GM18519 (cell line): ENCODE measurements at regions not wholly inside any gene's neighbourhood (a gene's known extent, or its start where the extent isn't known, plus 50 kb on each side); places are given as distances from the start of the nearest gene placed in this dataset.
"Not testable (repeated sequence)": the region's sequence is repeated elsewhere in the genome, so short reads cannot be mapped to it uniquely, and the experiment has no call there.

Experiments used
- ATAC-seq: cut with Tn5 transposase; IDR thresholded peaks from one replicate; pipeline ENCODE4 v1.9.1; 2021; ENCODE audit warnings: mild to moderate bottlenecking, moderate library complexity; ENCODE audit not compliant: unreplicated experiment, low FRiP score

GRCh38 chr19:28122734-28123133 lies 1090.2 kb downstream of the UQCRFS1 start:
- no peak for ATAC-seq

GRCh38 chr19:28118235-28118634 lies 1094.7 kb downstream of the UQCRFS1 start:
- no peak for ATAC-seq

- no peak for ATAC-seq
Measured at GRCh38 chr19:28117143-28117542, 1095.8 kb downstream of the UQCRFS1 start.

- ATAC-seq: not testable (repeated sequence)
Measured at GRCh38 chr19:28116379-28116778, 1096.6 kb downstream of the UQCRFS1 start.

GRCh38 chr19:28103921-28104320 lies 1109.0 kb downstream of the UQCRFS1 start:
- ATAC-seq: no peak

- not testable (repeated sequence) for ATAC-seq
Measured at GRCh38 chr19:28084659-28085157, 1128.2 kb downstream of the UQCRFS1 start.

GRCh38 chr19:28076628-28077027 lies 1136.3 kb downstream of the UQCRFS1 start:
- ATAC-seq: no peak

- no peak for ATAC-seq
Measured at GRCh38 chr19:28075229-28075628, 1137.7 kb downstream of the UQCRFS1 start.

- no peak for ATAC-seq
Measured at GRCh38 chr19:28074773-28075172, 1138.2 kb downstream of the UQCRFS1 start.

- ATAC-seq: no peak
Measured at GRCh38 chr19:28067882-28068281, 1145.1 kb downstream of the UQCRFS1 start.

GRCh38 chr19:28066988-28067387 lies 1146.0 kb downstream of the UQCRFS1 start:
- no peak for ATAC-seq

GRCh38 chr19:28066161-28066560 lies 1146.8 kb downstream of the UQCRFS1 start:
- ATAC-seq: no peak

- no peak for ATAC-seq
Measured at GRCh38 chr19:28065026-28065425, 1147.9 kb downstream of the UQCRFS1 start.

- ATAC-seq: no peak
Measured at GRCh38 chr19:28063702-28064101, 1149.2 kb downstream of the UQCRFS1 start.

GRCh38 chr19:28061111-28061510 lies 1151.8 kb downstream of the UQCRFS1 start:
- ATAC-seq: no peak

GRCh38 chr19:28057026-28057425 lies 1155.9 kb downstream of the UQCRFS1 start:
- ATAC-seq: not testable (repeated sequence)

GRCh38 chr19:28051047-28051446 lies 1161.9 kb downstream of the UQCRFS1 start:
- ATAC-seq: no peak

GRCh38 chr19:28049875-28050274 lies 1163.1 kb downstream of the UQCRFS1 start:
- no peak for ATAC-seq

GRCh38 chr19:28046932-28047331 lies 1166.0 kb downstream of the UQCRFS1 start:
- no peak for ATAC-seq

- ATAC-seq: no peak
Measured at GRCh38 chr19:28045621-28046020, 1167.3 kb downstream of the UQCRFS1 start.

- ATAC-seq: no peak
Measured at GRCh38 chr19:28044477-28044876, 1168.5 kb downstream of the UQCRFS1 start.

- ATAC-seq: no peak
Measured at GRCh38 chr19:28042516-28042915, 1170.4 kb downstream of the UQCRFS1 start.
